Vagina (tissue), 2 donors: ENCODE measurements at regions not wholly inside any gene's neighbourhood (a gene's known extent, or its start where the extent isn't known, plus 50 kb on each side); places are given as distances from the start of the nearest gene placed in this dataset.

Source experiments
- DNase-seq, 2 donors: peaks; one replicate each; pipeline ENCODE4 v3.0.0-alpha.2; 2017; ENCODE audit errors: extremely low spot score in 2 of 2
- H3K27ac ChIP-seq: fragments of 200-600 bp; sonication (generic); one replicate; pipeline ENCODE4 v1.5.1; 2019
- H3K27me3 ChIP-seq: fragments of 200-600 bp; sonication (generic); one replicate; pipeline ENCODE4 v1.5.1; 2019
- H3K36me3 ChIP-seq, 2 donors: fragments of 200-600 bp; sonication (generic); one replicate each; pipeline ENCODE4 v1.5.1; 2017 to 2019
- H3K4me1 ChIP-seq: fragments of 200-600 bp; sonication (generic); one replicate; pipeline ENCODE4 v1.5.1; 2019
- H3K4me3 ChIP-seq, 2 donors: fragments of 200-600 bp; sonication (generic); 1 replicate in 1 of 2; 2 replicates in 1 of 2; pipeline ENCODE4 v1.5.1; 2016 to 2019
- H3K9me3 ChIP-seq: fragments of 200-600 bp; sonication (generic); one replicate; pipeline ENCODE4 v1.5.1; 2019
- CTCF ChIP-seq, 3 experiments: fragments of 450-650 bp in 2 of 3; fragments of 200-600 bp in 1 of 3; sonication (generic) in 1 of 3; IDR thresholded peaks; one replicate each; pipeline ENCODE4 v1.5.1; 2017 to 2019; ENCODE audit warnings: antibody characterized with exemption in 3 of 3, mild to moderate bottlenecking in 2 of 3, moderate library complexity in 2 of 3
- POLR2A ChIP-seq, 2 donors: fragments of 450-650 bp; IDR thresholded peaks; one replicate each; pipeline ENCODE4 v1.6.1; 2017; ENCODE audit warnings: antibody characterized with exemption in 2 of 2, mild to moderate bottlenecking in 2 of 2, moderate library complexity in 2 of 2
- POLR2AphosphoS5 ChIP-seq, 2 donors: sonication (generic); formaldehyde crosslinking; IDR thresholded peaks; one replicate each; pipeline ENCODE4 v1.9.0; 2017; ENCODE audit warnings: antibody characterized with exemption in 2 of 2, mild to moderate bottlenecking in 2 of 2, low read depth in 1 of 2; ENCODE audit not compliant: insufficient read depth in 1 of 2
- intact Hi-C: fragments of 100-400 bp; cut with DNase I; formaldehyde crosslinking; loops from one replicate; pipeline ENCODE4 v1.15.1; 2023

- Histone ChIP-seq H3K4me1 (peaks cover 6% of the 10 kb centered on the region), H3K36me3 (no peaks in the 10 kb centered on the region), H3K27ac (no peak overlapping the region), H3K9me3 (no peaks in the 10 kb centered on the region), H3K4me3 (no peak overlapping the region), H3K27me3 (no peaks in the 10 kb centered on the region)
- no peak for DNase-seq
- intact Hi-C loops, result no loop called here
- TF ChIP-seq POLR2AphosphoS5 (IDR thresholded peaks at IDR 0.05; ENCODE audit: insufficient read depth in 1 of 2, low read depth in 1 of 2) (no peak), POLR2A (IDR thresholded peaks at IDR 0.05) (no peak), CTCF (IDR thresholded peaks at IDR 0.05) (no peak)
These were observed 496.3 kb upstream of the NR2F2 start for GRCh38 chr15:95834028-95834804.

GRCh38 chr15:95836536-95836935, 494.0 kb upstream of the NR2F2 start:
- intact Hi-C loops, result no loop called here
- H3K36me3 ChIP-seq, result no peaks in the 10 kb centered on the region
- H3K27ac ChIP-seq, result no peak overlapping the region
- H3K9me3 ChIP-seq, result no peaks in the 10 kb centered on the region
- H3K27me3 ChIP-seq, result no peaks in the 10 kb centered on the region
- TF ChIP-seq POLR2A (IDR thresholded peaks at IDR 0.05) (no peak), POLR2AphosphoS5 (IDR thresholded peaks at IDR 0.05; ENCODE audit: insufficient read depth in 1 of 2, low read depth in 1 of 2) (no peak), CTCF (IDR thresholded peaks at IDR 0.05) (no peak)
- H3K4me1 ChIP-seq, result peaks cover 18% of the 10 kb centered on the region
- no peak for DNase-seq
- no peak overlapping the region for H3K4me3 ChIP-seq

- no peaks in the 10 kb centered on the region for H3K27me3 ChIP-seq
- H3K4me3 ChIP-seq, result no peak overlapping the region
- no peak overlapping the region for H3K27ac ChIP-seq
- TF ChIP-seq CTCF (IDR thresholded peaks at IDR 0.05), result no peak
- no peak for TF ChIP-seq POLR2AphosphoS5 (IDR thresholded peaks at IDR 0.05; ENCODE audit: insufficient read depth in 1 of 2, low read depth in 1 of 2)
- no peak for TF ChIP-seq POLR2A (IDR thresholded peaks at IDR 0.05)
- H3K36me3 ChIP-seq, result no peaks in the 10 kb centered on the region
- peaks cover 18% of the 10 kb centered on the region for H3K4me1 ChIP-seq
- no peaks in the 10 kb centered on the region for H3K9me3 ChIP-seq
- DNase-seq, result no peak
- intact Hi-C loops, result no loop called here
These were observed 493.0 kb upstream of the NR2F2 start for GRCh38 chr15:95837341-95838004.

GRCh38 chr15:95839367-95839782, 491.1 kb upstream of the NR2F2 start:
- H3K4me3 ChIP-seq, result no peak overlapping the region
- TF ChIP-seq CTCF (IDR thresholded peaks at IDR 0.05) (no peak), POLR2A (IDR thresholded peaks at IDR 0.05) (no peak), POLR2AphosphoS5 (IDR thresholded peaks at IDR 0.05; ENCODE audit: insufficient read depth in 1 of 2, low read depth in 1 of 2) (no peak)
- H3K27ac ChIP-seq, result peak overlapping the region; percentile 22
- no peak for DNase-seq
- H3K36me3 ChIP-seq, result no peaks in the 10 kb centered on the region
- H3K4me1 ChIP-seq, result peaks cover 18% of the 10 kb centered on the region
- no peaks in the 10 kb centered on the region for H3K27me3 ChIP-seq
- H3K9me3 ChIP-seq, result no peaks in the 10 kb centered on the region
- intact Hi-C loops, result no loop called here

GRCh38 chr15:95840004-95840403, 490.5 kb upstream of the NR2F2 start:
- Histone ChIP-seq H3K9me3 (no peaks in the 10 kb centered on the region), H3K27me3 (no peaks in the 10 kb centered on the region), H3K4me3 (no peak overlapping the region), H3K27ac (peak overlapping the region; percentile 66), H3K4me1 (peaks cover 18% of the 10 kb centered on the region), H3K36me3 (no peaks in the 10 kb centered on the region)
- intact Hi-C loops, result loop anchor here (5.0 to 10.0 kb wide), 3 partner anchors 395 to 573 kb away; no protein-coding TSS in a partner anchor
- peak in 1 of 2 donors; percentile 69 for TF ChIP-seq POLR2AphosphoS5 (IDR thresholded peaks at IDR 0.05; ENCODE audit: insufficient read depth in 1 of 2, low read depth in 1 of 2)
- no peak for TF ChIP-seq POLR2A (IDR thresholded peaks at IDR 0.05)
- no peak for TF ChIP-seq CTCF (IDR thresholded peaks at IDR 0.05)
- DNase-seq, result no peak
